Kidney epithelial cell (primary cell): ENCODE measurements at regions not wholly inside any gene's neighbourhood (a gene's known extent, or its start where the extent isn't known, plus 50 kb on each side); places are given as distances from the start of the nearest gene placed in this dataset.

Experiments used
- DNase-seq: peaks from one replicate; pipeline ENCODE4 v3.0.0-alpha.2; 2010; ENCODE audit warnings: low read depth
- H3K27me3 ChIP-seq: 2 replicates; pipeline ENCODE4 v1.6.0; 2011; ENCODE audit warnings: low read length; ENCODE audit not compliant: control insufficient read depth, insufficient read depth
- H3K36me3 ChIP-seq: 2 replicates; pipeline ENCODE4 v1.5.1; 2011; ENCODE audit warnings: low read length; ENCODE audit not compliant: control insufficient read depth, insufficient read depth
- H3K4me3 ChIP-seq: 2 replicates; pipeline ENCODE4 v1.5.1; 2011; ENCODE audit warnings: low read depth, mild to moderate bottlenecking, control low read depth, low read length
- TF ChIP-seq, protein P1 (sequence below): IDR thresholded peaks from 2 replicates; pipeline ENCODE4 v1.5.1; 2011; ENCODE audit warnings: mild to moderate bottlenecking, moderate library complexity, low read length, control low read depth, inconsistent platforms; ENCODE audit not compliant: insufficient read depth, poor library complexity, severe bottlenecking

DNA sequence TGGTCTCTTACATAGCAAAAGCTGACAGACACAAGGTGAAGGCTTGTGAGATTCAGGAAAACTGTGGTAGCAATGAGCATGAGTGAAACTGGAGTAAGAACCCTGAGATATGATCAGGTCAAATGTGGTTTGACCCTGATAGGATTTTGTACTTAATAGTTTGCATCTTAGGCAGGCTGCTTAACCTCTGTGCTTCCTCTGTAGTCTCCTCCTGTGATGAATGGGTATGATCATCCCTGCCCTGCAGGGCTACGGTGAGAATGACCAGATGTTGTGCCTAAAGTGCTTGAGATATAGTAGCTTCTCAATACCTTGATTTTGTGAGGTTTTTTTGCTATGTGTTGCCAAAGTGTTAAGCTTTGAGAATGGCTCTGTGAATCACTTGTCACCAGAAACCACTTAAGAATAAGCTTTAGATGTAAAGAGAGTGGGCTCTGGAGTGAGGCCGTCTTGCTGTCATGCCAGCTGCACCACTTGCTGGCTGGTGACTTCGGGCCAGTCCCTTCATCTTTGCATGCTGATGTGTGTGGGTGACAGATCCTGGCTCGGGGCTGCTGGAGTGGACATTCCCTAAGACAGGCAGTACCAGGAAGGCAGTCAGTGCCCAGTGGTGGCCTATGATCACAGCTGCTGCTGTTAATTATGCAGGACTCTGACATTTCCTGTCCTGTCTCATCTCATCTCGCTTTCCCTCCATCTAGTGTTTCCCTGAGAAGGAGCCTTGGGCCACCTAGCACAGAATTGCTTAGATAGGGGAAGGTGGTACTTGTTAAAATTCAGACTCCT, 254.7 kb downstream of the NFATC2 start:
- TF ChIP-seq, protein P1, sequence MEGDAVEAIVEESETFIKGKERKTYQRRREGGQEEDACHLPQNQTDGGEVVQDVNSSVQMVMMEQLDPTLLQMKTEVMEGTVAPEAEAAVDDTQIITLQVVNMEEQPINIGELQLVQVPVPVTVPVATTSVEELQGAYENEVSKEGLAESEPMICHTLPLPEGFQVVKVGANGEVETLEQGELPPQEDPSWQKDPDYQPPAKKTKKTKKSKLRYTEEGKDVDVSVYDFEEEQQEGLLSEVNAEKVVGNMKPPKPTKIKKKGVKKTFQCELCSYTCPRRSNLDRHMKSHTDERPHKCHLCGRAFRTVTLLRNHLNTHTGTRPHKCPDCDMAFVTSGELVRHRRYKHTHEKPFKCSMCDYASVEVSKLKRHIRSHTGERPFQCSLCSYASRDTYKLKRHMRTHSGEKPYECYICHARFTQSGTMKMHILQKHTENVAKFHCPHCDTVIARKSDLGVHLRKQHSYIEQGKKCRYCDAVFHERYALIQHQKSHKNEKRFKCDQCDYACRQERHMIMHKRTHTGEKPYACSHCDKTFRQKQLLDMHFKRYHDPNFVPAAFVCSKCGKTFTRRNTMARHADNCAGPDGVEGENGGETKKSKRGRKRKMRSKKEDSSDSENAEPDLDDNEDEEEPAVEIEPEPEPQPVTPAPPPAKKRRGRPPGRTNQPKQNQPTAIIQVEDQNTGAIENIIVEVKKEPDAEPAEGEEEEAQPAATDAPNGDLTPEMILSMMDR: no peak
- Histone ChIP-seq H3K4me3 (no peak overlapping the region), H3K27me3 (no peaks in the 10 kb centered on the region), H3K36me3 (no peaks in the 10 kb centered on the region)
- DNase-seq: no peak

DNA sequence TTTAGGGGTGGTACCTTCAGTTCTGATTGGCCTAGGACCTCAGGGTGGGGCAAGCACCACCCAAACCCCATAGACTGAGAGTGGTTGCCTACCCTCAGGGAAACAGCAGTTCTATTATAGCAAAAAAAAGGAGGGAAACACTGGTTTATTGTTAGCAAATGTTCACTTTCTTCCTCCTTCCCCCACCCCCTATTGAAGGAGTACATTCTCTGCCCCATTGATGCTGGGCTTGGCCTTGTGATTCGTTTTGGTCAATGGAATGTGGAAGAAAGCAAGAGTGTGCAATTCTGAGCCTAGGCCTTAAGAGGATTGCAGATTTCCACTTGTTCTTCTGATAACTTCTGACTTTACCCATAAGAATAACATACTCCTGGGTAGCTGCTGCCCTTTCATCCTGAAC, 255.8 kb downstream of the NFATC2 start:
- H3K4me3 ChIP-seq: no peak overlapping the region
- TF ChIP-seq, protein P1: no peak
- no peak for DNase-seq
- no peaks in the 10 kb centered on the region for H3K36me3 ChIP-seq
- H3K27me3 ChIP-seq: no peaks in the 10 kb centered on the region

DNA sequence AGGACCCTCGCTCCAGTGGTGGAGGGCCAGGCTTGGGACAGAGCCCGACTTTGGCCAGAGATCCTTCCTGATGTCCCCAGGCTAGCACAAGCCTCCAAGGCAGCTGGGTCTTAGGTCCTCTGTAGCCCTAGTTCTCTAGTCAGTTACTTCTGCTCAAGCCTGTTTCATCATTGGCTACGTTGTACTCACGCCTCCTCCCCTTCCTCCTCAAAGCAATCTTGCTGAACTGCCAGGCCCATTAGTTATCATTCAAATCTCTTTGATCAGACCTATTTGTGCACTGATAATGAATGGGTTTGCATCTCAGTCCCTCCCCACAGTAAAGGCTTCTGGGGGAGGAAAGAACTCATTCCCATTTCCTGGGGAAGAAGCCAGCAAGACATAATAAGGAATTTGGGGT, 256.8 kb downstream of the NFATC2 start:
- DNase-seq: no peak
- Histone ChIP-seq H3K36me3 (no peaks in the 10 kb centered on the region), H3K4me3 (no peak overlapping the region), H3K27me3 (no peaks in the 10 kb centered on the region)
- TF ChIP-seq, protein P1: no peak

DNA sequence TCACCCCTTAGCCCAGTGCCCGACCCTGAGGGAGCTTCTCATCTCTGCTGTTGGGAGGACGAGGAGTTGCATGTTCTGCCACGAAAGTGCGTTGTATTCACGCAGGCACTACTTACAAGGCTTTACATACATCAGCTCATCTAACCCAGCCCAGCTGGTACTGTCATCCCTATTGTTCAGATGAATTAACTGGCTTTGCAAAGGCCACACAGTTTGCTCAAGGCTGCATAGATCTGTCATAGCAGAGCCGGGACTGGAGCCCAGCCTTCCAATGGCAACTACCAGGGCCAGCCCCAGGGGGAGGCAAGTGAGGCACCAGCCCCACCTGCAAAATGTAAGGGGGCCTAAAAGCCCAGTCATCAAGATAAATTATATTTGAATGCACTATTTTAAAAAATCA, 257.6 kb downstream of the NFATC2 start:
- no peaks in the 10 kb centered on the region for H3K27me3 ChIP-seq
- TF ChIP-seq, protein P1: no peak
- DNase-seq: no peak
- H3K4me3 ChIP-seq: no peak overlapping the region
- no peaks in the 10 kb centered on the region for H3K36me3 ChIP-seq

DNA sequence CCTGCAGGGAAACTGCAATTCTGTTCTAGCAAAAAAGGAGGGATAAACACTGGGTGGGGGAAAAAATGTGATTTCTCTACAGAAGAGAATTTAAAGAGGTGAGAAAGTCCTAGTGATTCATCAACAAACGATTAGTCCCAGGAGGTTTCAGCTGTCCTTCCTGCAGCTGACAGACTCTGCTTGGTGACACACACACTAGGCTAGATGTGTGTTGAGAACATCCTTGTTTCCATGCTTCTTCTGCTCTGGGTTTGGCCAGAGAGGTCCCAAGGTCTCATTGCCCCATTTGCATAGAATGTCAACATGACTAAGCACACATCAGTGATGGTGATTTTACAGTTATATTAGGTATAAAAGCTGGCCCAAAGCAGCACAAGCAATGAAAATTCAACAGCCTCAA, 258.3 kb downstream of the NFATC2 start:
- H3K36me3 ChIP-seq: no peaks in the 10 kb centered on the region
- no peaks in the 10 kb centered on the region for H3K27me3 ChIP-seq
- TF ChIP-seq, protein P1: no peak
- no peak for DNase-seq
- no peak overlapping the region for H3K4me3 ChIP-seq

DNA sequence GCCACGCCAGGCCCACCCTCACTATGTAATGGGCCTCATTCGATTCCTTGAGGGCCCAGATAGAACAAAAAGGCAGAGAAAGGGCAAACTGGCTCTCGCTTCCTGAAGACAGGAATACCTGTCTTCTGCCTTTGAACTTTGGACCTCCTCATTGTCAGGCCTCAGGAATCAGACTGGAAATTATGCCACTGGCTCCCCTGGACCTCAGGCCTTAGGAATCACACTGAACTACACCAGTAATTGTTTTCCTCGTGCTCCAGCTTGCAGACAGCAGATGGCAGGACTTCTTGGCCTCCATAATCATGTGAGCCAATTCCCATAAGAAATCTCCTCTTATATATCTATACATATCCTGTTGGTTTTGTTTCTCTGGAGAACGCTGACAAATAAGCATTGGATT, 258.6 kb upstream of the KCNG1 start:
- no peak for DNase-seq
- peaks cover 7% of the 10 kb centered on the region for H3K27me3 ChIP-seq
- no peaks in the 10 kb centered on the region for H3K36me3 ChIP-seq
- no peak overlapping the region for H3K4me3 ChIP-seq
- TF ChIP-seq, protein P1: no peak
